Neural crest cell (in vitro differentiated cells): ENCODE measurements at regions not wholly inside any gene's neighbourhood (a gene's known extent, or its start where the extent isn't known, plus 50 kb on each side); places are given as distances from the start of the nearest gene placed in this dataset.

Experiments used
- DNase-seq: peaks from one replicate; pipeline ENCODE4 v3.0.0; 2021; ENCODE audit warnings: low read depth, mixed read lengths, low spot score
- H3K27ac Mint-ChIP-seq: one replicate; pipeline ENCODE4 v1.8.0; 2021; ENCODE audit warnings: mild to moderate bottlenecking, mixed read lengths; ENCODE audit not compliant: unreplicated experiment
- H3K27me3 Mint-ChIP-seq: 2 replicates; pipeline ENCODE4 v1.8.0; 2021; ENCODE audit warnings: low read depth, mild to moderate bottlenecking, mixed read lengths
- H3K36me3 Mint-ChIP-seq: 2 replicates; pipeline ENCODE4 v1.8.0; 2021; ENCODE audit warnings: low read depth, mild to moderate bottlenecking, mixed read lengths
- H3K4me1 Mint-ChIP-seq: 2 replicates; pipeline ENCODE4 v1.8.0; 2021; ENCODE audit warnings: mixed read lengths
- H3K4me3 Mint-ChIP-seq: one replicate; pipeline ENCODE4 v1.8.0; 2021; ENCODE audit warnings: mild to moderate bottlenecking, mixed read lengths
- H3K9me3 Mint-ChIP-seq: 2 replicates; pipeline ENCODE4 v1.8.0; 2021; ENCODE audit warnings: mixed read lengths
- CTCF ChIP-seq: fragments of 200-600 bp; sonication (generic); conservative IDR thresholded peaks from 2 replicates; pipeline ENCODE4 v1.5.0; 2021; ENCODE audit warnings: antibody characterized with exemption, mild to moderate bottlenecking

GRCh38 chr2:144824306-144825080 is 304.6 kb upstream of the ZEB2 start:
- Mint-ChIP-seq H3K27me3 (no peaks in the 10 kb centered on the region), H3K9me3 (peaks cover 19% of the 10 kb centered on the region), H3K36me3 (peaks cover 7% of the 10 kb centered on the region), H3K4me1 (peaks cover 4% of the 10 kb centered on the region), H3K27ac (no peak overlapping the region), H3K4me3 (no peak overlapping the region)
- TF ChIP-seq CTCF = no peak
- no peak for DNase-seq

- H3K9me3 Mint-ChIP-seq = peaks cover 15% of the 10 kb centered on the region
- DNase-seq = no peak
- TF ChIP-seq CTCF = no peak
- no peak overlapping the region for H3K27ac Mint-ChIP-seq
- no peaks in the 10 kb centered on the region for H3K27me3 Mint-ChIP-seq
- H3K36me3 Mint-ChIP-seq = peaks cover 7% of the 10 kb centered on the region
- H3K4me1 Mint-ChIP-seq = peaks cover 4% of the 10 kb centered on the region
- H3K4me3 Mint-ChIP-seq = no peak overlapping the region
Observed at GRCh38 chr2:144822966-144823365, 303.0 kb upstream of the ZEB2 start.

- Mint-ChIP-seq H3K27ac (no peak overlapping the region), H3K4me3 (no peak overlapping the region), H3K4me1 (peaks cover 31% of the 10 kb centered on the region), H3K9me3 (no peaks in the 10 kb centered on the region), H3K27me3 (no peaks in the 10 kb centered on the region), H3K36me3 (no peaks in the 10 kb centered on the region)
- no peak for TF ChIP-seq CTCF
- DNase-seq = no peak
Observed at GRCh38 chr2:144812288-144812687, 292.4 kb upstream of the ZEB2 start.

GRCh38 chr2:144801766-144802165 is 281.8 kb upstream of the ZEB2 start:
- Mint-ChIP-seq H3K36me3 (no peaks in the 10 kb centered on the region), H3K9me3 (no peaks in the 10 kb centered on the region), H3K27me3 (no peaks in the 10 kb centered on the region), H3K4me1 (peaks cover 34% of the 10 kb centered on the region), H3K27ac (peak overlapping the region; percentile 86), H3K4me3 (peak overlapping the region; percentile 1)
- DNase-seq = no peak
- no peak for TF ChIP-seq CTCF

- no peaks in the 10 kb centered on the region for H3K36me3 Mint-ChIP-seq
- peaks cover 38% of the 10 kb centered on the region for H3K4me1 Mint-ChIP-seq
- no peak overlapping the region for H3K27ac Mint-ChIP-seq
- no peak for TF ChIP-seq CTCF
- H3K4me3 Mint-ChIP-seq = peak overlapping the region; percentile 1
- no peaks in the 10 kb centered on the region for H3K9me3 Mint-ChIP-seq
- H3K27me3 Mint-ChIP-seq = no peaks in the 10 kb centered on the region
- DNase-seq = no peak
Observed at GRCh38 chr2:144801325-144801724, 281.4 kb upstream of the ZEB2 start.
